ENCODE measurements at regions not wholly inside any gene's neighbourhood (a gene's known extent, or its start where the extent isn't known, plus 50 kb on each side); places are given as distances from the start of the nearest gene placed in this dataset.
"Not testable (repeated sequence)": the region's sequence is repeated elsewhere in the genome, so short reads cannot be mapped to it uniquely, and the experiment has no call there.

DNA sequence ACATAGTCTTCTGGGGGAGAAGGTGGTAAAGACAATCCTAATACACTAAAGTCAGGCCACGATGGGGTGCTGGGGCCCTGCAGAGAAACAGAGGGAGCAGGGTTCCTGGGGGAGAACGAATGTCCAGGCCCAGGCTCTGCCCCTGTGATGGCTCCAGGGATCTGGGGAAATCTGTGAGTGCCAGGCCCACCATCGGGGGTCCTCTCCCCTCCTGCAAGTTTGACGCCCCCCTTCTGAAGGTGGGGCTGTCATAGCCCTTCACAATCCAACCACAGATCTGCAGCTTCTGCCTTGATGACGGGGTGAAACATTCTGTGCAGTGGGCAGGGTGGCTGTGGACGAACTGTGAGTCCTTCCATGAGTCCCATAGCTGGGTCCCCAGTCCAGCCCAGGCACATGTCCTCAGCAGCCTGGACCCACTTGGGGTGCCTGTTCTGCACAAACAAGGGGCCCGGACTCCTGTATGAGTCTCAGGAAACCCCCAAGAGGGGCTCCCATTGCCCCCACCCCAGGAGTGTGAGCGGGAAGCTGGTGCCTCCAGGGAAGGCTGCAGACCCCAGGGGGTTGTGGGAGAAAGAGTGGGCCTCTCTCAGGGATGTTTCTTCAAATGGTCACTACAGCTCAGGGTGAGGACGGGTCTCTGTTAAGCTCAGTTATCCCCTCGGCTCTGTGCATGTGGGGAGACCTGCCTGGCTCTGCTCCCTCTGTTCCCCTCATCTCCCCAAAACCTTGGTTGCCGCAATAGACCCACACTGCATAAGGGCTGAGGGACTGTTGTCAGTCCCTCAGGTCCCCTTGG, 134.3 kb downstream of the TNFRSF13B start:
- TF ChIP-seq EZH2, EZH2phosphoT487 (IDR thresholded peaks at IDR 0.05): not testable (repeated sequence)
- TF ChIP-seq, protein P1, sequence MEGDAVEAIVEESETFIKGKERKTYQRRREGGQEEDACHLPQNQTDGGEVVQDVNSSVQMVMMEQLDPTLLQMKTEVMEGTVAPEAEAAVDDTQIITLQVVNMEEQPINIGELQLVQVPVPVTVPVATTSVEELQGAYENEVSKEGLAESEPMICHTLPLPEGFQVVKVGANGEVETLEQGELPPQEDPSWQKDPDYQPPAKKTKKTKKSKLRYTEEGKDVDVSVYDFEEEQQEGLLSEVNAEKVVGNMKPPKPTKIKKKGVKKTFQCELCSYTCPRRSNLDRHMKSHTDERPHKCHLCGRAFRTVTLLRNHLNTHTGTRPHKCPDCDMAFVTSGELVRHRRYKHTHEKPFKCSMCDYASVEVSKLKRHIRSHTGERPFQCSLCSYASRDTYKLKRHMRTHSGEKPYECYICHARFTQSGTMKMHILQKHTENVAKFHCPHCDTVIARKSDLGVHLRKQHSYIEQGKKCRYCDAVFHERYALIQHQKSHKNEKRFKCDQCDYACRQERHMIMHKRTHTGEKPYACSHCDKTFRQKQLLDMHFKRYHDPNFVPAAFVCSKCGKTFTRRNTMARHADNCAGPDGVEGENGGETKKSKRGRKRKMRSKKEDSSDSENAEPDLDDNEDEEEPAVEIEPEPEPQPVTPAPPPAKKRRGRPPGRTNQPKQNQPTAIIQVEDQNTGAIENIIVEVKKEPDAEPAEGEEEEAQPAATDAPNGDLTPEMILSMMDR (IDR thresholded peaks at IDR 0.05): not testable (repeated sequence)

Measured in neural progenitor cell (in vitro differentiated cells).